Stimulated activated CD4-positive, alpha-beta T cell treated with anti-CD3 and anti-CD28 coated beads, Interleukin-15, amount 100 ng/mL, for 48 hours (primary cell): ENCODE measurements at regions not wholly inside any gene's neighbourhood (a gene's known extent, or its start where the extent isn't known, plus 50 kb on each side); places are given as distances from the start of the nearest gene placed in this dataset.

ENCODE experiments used
- DNase-seq, 2 donors: peaks; one replicate each; pipeline ENCODE4 v3.0.0-alpha.2; 2020; ENCODE audit warnings: low read depth in 2 of 2

DNA sequence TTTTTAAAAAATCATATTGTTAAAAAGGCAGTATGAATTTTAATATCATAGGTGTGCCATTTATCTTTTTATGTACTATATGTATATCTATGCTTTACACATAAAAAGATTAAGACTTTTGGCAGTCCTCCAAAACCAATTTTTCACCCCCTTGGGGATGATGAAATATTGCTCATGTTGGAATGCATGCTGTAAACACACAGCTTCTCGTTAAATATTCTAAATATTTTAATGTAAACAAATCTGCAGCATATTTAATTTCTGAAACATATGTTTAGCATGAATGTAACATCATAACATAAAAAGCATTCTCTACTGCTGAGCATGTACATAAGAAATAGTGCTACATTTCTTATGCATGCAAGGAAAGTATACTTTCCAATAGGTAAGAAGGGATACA, 484.3 kb upstream of the LRATD1 start:
- no peak for DNase-seq

DNA sequence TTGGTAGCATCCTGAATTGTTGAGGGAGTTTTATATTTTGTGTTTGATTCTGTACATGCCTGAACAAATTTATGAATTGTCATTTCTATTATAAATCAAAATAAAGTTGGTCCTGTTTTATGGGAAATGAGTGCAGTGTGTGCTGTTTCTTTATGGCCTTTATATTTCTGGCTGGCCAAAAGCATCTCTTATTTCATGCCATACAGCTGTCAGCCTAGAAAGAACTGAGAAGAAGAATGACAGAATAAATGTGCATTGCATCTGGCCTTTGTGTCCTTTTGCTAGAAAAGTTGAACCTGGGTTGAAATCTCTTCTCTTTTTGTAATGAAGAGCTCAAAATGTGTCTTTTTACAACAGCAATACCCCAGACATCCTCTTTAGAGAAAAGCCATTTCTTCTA, 474.7 kb upstream of the LRATD1 start:
- no peak for DNase-seq

DNA sequence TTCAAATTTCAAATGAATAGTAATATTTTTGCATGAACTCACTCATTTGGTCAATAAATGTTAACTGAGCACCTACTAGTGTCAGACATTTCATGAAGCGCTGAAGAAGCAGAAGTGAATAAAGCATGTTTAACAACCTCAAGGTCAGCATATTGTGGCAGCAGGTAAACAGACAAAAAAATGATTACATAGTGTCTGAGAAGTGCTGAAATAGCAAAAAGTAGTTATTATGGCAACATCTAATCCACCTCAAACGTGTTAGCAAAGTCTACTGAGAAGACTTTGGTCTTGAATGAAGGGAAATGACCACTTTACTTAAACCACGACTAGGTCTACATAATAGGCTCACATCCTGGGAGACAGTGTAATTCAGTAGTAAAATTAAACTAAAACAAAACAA, 452.2 kb upstream of the LRATD1 start:
- DNase-seq = no peak

DNA sequence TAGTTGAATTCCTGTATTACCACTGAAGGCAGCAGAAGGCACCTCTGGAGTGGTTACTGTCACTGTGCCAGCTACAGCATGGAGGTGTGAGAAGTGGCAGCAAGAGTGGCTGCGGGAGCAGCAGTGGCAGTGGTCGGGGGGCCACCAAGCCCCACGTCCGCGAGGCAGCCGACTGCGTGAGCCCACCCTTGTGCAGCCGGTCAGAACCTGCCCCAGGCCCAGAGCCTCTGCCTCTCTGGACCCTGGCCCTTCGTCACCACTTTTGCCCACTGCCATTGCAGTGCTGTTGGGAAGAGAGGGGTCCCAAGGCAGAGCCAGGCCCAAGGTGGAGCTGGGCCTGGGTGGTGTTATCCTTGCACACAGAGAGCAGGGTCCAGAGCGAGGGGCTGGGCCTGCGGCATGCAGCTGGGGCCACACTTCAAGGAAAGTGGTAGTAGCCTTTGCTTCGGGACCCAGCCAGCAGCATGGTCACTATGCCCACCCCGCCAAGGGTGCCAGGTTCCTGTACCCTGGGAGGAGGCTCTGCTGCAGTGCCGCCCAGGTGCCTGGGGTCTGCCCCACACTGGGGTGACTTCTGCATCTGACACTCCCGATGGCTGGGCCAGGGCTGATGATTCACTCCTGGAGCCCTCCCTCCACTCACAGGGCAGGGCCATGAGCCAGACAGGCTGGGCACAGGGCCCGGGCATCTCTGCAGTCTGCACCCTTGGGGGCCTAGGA, 450.1 kb upstream of the LRATD1 start:
- DNase-seq = no peak

DNA sequence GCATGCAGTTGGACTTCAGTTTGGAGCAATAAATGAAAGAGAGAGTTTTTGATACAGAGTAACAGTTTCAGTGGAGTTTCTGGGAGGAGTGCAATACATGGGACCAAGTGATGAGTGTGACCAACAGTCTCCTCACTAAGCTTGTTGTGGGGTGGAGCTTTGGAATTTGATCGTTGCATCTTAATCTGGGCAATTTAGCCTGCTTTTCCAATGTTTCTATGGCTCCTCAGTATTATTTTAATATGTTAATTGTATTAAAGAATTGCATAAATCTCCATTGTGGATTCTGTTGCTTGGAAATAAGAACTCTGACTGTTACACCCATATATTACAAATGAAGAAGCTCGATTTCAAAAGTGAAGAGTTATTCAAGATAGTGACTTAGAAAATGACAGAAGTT, 446.6 kb upstream of the LRATD1 start:
- no peak for DNase-seq

DNA sequence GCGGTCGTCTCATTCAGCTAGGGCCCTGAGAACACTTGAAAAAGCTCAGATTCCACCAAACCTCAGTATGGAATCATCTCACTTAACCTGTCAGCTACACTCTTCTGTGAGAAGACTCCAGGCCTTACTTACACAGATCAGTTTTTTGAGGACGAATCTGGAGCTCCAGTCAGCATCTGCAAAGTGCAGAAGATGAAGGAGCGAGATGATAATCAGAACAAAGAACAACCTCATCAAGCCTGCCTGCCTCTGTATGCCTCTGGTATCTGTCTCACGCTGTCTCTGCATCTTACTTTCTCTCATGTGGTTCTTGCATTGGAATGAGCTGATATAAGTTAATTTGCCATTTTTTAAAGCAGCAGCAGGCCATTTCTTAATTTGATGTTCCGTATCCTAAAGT, 444.1 kb upstream of the LRATD1 start:
- DNase-seq = no peak

DNA sequence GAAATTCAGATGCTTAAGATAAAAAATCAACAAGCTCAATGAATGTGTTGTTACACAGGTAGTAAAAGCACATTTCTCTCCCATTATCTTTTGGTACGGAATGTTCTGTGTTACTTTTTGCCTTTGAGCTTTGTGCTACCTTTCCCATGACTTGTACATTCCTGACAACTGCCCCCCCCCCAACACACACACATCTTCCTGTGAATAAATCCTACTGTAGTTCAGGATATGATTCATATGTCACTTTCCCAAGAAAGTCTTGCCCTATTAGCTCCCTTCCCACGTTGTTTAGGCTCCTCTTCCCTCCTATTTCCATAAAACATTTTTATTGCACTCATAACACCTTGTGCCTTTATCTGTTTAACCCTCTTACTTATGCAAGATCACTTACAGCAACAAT, 442.6 kb upstream of the LRATD1 start:
- DNase-seq = no peak

DNA sequence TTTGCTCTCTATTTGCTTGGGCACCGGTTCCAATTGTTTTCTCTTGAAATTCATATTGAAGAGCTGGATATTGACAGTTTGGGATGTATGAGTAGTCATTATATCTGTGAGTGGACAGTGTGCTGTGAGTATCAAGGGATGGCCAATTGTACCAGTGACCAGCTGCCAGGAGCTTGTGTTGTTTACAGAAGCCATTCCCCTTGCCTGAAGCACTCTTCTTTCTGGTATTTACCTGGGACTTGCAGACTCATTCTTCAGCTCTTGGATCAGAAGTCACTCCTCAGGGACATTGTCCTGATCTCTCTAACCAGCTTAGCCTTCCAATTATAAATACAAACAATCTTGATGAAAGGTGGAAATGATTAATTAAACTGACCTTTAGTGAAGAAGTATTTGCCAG, 438.3 kb upstream of the LRATD1 start:
- no peak for DNase-seq

DNA sequence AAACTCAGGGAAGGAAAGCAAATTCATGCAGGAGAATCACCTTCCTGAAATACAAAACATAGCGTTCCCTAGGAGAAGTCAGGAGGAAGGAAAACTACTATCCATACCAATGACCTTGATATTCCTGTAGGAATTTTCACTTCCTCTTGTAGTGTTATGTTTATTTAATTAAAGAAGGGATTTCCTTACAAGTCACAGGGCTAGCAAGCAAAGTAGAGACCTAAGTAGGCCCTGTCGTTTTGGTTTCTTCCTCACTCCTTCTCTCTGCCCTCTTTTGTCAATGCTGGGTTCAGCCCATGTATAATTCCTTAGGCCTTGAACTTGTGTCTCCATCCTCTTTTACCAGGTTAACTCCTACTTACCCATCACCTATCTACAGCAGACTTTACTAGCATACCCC, 435.2 kb upstream of the LRATD1 start:
- DNase-seq = no peak

DNA sequence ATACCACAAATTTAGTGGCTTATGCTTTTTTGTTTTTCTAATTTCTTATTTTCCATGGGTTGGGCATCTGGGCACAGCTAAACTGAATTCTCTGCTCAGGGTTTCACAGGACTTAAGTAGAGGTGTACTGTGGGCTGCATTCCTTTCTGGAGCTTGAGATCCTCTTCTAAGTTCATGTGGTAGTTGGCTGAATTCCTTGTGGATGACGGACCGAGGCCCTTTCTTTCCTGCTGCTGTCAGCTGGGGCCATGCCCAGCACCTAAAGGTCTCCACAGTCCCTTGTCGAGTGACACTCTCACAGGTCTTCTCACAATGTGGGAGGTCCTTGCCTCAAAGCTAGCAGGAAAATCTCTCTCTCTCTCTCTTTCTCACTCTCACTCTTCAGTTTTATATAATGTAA, 433.5 kb upstream of the LRATD1 start:
- no peak for DNase-seq

DNA sequence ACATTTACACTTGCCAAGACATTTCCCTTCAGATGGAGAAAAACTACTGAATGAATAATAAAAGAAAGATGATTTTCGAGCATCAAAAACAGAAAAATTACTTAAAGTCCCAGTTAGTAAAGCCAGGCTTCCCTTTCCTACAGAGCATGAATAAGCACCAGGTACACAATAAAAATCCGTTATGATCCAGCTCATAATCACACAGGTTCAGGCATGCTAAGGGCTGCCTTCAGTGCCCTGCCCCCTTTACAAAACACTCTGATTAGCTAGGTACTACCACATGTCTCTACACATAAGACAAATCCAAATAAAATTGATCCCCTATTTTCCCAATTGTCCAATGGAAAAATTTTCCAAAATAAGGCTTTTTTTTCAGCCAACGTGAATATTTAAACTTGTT, 413.2 kb upstream of the LRATD1 start:
- DNase-seq = no peak

DNA sequence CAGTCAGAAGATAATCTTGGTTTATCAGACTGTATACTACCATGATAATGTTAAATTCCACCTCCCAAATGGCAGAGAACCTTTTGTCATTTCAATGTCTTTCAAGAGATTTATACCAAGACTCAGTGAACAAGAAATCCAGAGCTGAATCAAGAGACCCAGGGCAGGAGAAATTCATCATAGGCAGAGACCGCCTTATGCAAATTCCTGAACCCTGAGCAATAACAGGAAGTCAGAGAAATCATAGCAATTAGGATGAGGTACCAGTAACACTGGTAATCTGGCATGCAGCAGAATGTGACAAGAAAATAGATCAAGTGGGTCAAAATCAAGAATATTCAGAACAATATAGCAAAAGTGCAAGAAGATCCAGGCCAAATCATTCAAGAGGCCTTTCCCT, 412.4 kb upstream of the LRATD1 start:
- no peak for DNase-seq

DNA sequence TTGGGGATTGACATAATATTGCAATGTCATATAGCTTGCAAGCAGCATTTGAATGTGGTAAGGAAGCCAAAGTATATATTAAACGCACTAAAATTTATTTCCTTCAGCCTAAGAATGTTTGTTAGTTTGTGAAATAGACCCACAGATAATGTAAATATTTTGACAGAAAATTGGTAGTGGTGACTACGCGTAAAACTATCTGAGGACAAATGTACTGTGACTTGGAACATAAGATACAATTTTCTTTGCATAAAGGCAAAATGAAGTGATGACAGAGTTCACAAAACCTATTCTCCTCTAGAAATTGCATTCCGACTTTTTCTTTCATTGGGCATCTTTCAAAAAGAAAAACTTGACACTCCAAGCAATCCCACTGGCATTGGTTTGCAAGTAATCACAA, 411.1 kb upstream of the LRATD1 start:
- no peak for DNase-seq

DNA sequence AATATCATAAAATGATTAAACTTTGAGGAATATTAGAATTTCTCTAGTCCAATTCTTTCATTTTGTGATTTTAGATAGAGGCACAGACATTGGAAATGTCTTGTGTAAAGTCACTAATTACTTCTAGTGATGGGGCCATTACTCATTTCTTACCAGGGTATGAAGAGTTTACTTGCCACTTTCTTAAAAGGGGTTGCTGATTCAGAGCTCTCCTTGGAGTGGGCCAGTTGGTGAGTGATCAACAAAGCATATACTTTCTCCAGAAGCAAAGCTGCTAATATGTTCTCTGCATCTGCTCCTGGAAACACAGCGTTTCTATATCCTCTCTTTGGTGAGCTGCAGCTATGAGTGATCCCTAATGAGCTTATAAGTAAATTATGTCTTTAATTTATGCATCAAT, 408.9 kb upstream of the LRATD1 start:
- no peak for DNase-seq

DNA sequence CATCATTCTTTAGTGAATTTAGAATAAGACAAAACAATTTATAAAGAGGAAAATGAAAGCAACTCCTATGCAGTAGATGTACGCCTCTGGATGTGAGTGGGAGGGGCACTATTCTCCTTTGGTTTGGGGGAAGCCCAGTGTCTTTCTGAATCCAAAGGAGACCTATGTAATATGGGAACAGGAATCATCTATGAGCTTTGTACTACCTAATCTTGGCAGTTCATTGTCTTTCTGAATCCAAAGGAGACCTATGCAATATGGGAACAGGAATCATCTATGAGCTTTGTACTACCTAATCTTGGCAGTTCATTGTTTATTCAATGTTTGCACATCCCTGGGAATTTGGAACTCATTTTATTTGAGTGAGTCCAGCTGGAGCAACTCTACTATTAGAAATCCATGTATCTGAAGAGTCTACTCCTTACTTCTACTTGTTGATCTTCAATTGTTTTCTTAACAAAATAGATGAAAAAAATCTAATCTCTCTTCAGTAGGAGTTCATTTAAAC, 401.1 kb upstream of the LRATD1 start:
- no peak for DNase-seq

DNA sequence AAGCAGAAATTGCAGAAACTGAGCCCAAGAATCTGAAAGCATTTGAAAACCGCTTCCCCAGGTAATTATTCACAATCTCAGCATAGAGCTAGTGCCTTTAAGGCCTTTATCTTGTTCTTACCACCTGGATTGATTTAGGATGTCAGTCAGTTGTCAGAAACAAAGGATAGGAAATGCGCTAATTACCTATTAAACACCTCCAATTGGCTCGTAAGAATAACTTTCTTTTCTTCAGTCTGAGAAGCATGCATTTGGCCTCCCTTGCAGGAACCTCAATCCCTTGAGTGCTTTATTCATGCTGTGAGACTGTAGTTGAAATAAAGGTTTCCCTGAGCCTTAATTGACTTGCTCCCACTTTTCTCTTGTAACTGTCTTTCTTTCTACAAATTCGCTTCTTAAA, 400.3 kb upstream of the LRATD1 start:
- no peak for DNase-seq

DNA sequence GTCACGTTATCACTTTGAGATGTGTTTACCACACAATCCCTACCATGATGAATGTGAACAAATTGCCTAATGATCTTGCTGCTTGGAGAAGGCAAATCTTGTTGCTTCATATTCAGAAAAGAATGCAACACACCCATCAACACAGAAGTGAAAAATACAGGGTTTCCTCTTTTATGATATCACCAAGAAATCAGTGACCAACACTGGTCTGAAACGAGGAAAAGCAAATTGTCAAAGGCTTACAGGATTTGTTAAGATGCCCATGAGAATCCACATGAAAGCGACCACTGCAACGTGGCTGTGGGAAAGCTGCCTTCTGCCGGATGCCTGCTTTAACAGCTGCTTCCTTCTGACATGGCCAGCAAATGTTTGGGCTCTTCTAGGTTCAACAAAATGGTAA, 397.6 kb upstream of the LRATD1 start:
- no peak for DNase-seq

DNA sequence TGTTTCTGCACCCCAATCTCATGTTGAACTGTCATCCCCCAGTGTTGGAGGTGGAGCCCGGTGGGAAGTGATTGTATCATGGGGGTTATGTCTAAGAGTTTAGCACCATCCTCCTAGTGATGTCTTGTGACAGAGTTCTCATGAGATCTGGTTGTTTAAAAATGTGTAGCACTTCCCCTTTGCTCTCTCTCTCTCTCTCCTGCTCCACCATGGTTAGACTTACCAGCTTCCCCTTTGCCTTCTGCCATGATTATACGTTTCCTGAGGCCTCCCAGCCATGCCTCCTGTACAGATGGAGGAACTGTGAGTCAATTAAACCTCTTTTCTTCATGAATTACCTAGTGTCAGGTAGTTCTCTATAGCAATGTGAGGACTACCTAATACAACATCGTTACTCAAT, 396.9 kb upstream of the LRATD1 start:
- no peak for DNase-seq

DNA sequence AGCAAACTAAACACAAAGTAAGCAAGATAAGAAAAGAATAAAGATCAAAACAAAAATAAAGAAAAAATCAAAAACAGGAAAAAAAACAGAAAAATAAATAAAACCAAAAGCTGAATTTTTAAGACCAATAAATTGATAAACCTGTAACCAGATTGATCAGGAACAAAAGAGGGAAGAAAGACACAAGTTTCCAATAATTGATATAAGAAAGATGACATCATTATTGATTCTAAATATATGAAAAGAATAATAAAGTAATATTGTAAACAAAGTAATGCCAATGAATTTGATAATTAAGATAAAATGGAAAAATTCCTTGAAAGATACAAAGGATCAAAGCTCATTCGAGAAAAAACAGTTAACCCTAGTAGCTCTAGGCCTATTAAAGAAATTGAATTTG, 394.6 kb upstream of the LRATD1 start:
- no peak for DNase-seq

DNA sequence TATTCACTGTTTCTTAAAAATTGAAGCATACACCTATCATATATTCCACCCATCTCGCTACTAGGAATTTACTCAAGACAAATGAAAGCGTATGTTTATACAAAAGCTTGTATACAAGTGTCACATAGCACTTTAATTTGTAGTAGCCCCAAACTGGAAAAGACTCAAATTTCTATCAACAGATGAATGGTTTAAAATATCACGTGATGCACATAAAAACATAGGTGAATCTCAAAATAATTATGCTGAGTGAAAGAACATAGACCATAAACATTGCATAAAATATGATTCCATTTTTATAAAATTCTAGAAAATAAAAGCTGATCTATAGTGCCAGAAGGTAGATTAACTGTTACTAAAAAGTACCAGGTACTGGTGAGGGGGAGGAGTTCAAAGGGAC, 392.9 kb upstream of the LRATD1 start:
- no peak for DNase-seq

DNA sequence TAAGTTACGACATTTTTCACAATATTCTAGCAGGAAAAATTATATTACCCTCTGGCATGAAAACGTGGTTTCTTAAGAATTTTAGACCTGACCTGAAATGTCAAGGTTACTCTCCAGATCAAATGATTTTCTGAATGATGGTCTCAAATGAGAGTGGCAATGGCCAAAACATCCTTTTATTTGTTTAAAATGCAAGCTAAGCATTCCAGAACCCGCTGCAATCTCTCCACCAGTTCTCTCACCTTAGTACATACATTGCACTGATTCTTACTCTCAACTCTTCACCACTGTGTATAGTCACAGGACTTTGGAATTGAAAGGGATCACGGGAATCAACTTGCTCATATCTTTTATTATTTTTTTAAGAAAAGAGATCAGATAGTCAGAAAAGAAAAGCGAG, 391.6 kb upstream of the LRATD1 start:
- DNase-seq = no peak

DNA sequence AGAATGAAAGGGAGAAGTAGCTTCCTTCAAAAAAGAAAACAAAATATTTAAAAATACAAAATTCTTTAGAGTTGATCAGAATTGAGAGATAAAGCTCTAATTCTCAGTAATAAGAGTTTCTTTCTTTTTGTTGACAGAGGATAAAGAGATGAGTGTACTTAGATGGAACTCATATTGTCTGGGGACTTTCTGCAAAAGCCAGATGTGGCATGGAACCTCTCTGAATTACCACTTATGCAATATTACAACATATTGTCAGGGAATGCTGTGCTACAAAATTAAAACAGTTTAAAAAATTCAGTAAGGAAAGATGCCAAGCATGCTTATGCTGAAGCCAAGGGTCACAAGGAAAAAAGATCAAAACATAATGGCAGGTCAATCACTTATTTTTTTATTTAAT, 386.6 kb upstream of the LRATD1 start:
- DNase-seq = no peak

DNA sequence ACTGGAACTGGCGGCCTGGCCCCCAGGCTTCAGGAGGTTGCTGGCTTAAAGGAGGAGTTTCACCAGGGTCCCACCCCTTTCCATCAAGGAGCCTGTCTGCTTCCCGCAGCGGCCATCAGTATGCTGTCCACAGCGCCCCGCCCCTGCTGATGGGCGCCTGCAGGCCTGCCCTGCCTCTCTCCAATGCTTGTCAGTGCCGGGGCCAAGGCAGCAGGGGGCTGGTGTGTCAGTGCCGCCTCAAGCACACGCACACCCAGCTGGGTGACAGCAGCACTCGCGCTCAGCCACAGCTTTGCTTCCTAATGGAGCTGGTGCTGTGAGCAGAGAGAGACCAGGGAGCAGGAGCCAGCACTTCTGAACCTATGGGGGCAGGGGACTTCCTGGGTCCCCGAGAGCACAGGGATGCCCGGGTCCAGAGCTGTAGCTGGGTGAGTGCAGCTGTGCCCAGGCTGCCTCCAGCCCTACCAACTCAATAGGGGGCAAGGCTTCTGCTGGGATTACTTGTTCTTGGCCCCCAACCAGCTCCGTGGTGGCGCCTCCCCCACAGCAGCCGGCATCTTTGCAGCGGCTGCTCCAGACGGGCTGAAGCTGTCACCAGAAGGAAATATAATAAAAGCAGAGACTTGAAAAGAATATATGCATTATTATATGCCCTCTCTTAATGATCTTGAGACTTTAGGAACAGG, 377.2 kb upstream of the LRATD1 start:
- DNase-seq = no peak

DNA sequence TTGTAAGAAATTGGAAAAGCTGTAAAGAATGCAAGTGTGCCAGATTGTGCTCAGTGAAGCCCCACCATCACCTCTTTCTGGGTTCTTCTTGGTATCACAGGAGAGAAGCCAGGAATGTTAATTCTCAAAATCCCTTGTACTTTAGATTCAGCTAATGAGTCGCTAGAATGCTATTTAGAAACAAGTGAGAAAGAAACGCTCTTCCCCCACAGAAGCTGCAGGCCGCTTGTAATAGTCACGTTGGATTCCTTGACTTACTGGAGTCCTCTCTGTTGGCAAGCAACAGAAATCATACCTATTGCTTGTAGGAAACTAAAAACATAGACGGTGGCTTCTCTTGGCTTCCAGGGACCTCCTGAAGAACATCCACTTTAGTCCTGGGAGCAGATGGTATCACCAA, 375.6 kb upstream of the LRATD1 start:
- DNase-seq = no peak
